OCI-LY3 (cell line): ENCODE measurements at regions not wholly inside any gene's neighbourhood (a gene's known extent, or its start where the extent isn't known, plus 50 kb on each side); places are given as distances from the start of the nearest gene placed in this dataset.

Source experiments
- CTCF ChIP-seq: fragments of 200-600, 300-600 bp; sonication (generic); IDR thresholded peaks from 2 replicates; pipeline ENCODE4 v1.5.1; 2014; ENCODE audit warnings: antibody characterized with exemption, low read length, low read depth
- EZH2phosphoT487 ChIP-seq: fragments of 200-600 bp; shearing (Covaris generic); IDR thresholded peaks from 2 replicates; pipeline ENCODE4 v1.6.1; 2018; ENCODE audit warnings: antibody characterized with exemption, mixed run types, low read depth

GRCh38 chr2:185132501-185133041 lies 534.2 kb downstream of the ZNF804A start:
- TF ChIP-seq CTCF (no peak), EZH2phosphoT487 (no peak)
